Prostate gland (tissue), 2 donors: ENCODE measurements at regions not wholly inside any gene's neighbourhood (a gene's known extent, or its start where the extent isn't known, plus 50 kb on each side); places are given as distances from the start of the nearest gene placed in this dataset.

Source experiments
- CTCF ChIP-seq, 4 experiments: fragments of 200-600 bp in 2 of 4; fragments of 450-650 bp in 2 of 4; sonication (generic) in 2 of 4; IDR thresholded peaks; 1 replicate in 3 of 4; 2 replicates in 1 of 4; pipeline ENCODE4 v1.5.1; 2016 to 2019; ENCODE audit warnings: antibody characterized with exemption in 4 of 4, mild to moderate bottlenecking in 2 of 4, moderate library complexity in 2 of 4
- POLR2A ChIP-seq: fragments of 450-650 bp; IDR thresholded peaks from one replicate; pipeline ENCODE4 v1.6.1; 2016; ENCODE audit warnings: antibody characterized with exemption, mild to moderate bottlenecking
- POLR2AphosphoS5 ChIP-seq: sonication (generic); formaldehyde crosslinking; IDR thresholded peaks from one replicate; pipeline ENCODE4 v1.6.1; 2017; ENCODE audit warnings: antibody characterized with exemption

GRCh38 chr2:15807418-15808203 lies 132.7 kb upstream of the MYCN start:
- TF ChIP-seq CTCF (IDR thresholded peaks at IDR 0.05): no peak
- no peak for TF ChIP-seq POLR2AphosphoS5
- TF ChIP-seq POLR2A: no peak
